K562 (cell line): ENCODE measurements at regions not wholly inside any gene's neighbourhood (a gene's known extent, or its start where the extent isn't known, plus 50 kb on each side); places are given as distances from the start of the nearest gene placed in this dataset.

Source experiments
- ATAC-seq: fragments of 200-7000 bp; cut with Tn5 transposase; 3 replicates; pipeline ENCODE4 v1.9.1; 2020; ENCODE audit warnings: moderate library complexity
- BruUV-seq: library from RNA; stranded (reverse); fragments of 400-500 nt; replicated peaks from 2 replicates; lab custom pipeline; 2021; lab: Mats Ljungman, UMichigan
- CTCF ChIA-PET: fragments of 300-600 bp; formaldehyde crosslinking; extraction: SDS; loops from one replicate; lab custom pipeline; 2021; ENCODE audit warnings: low intra/inter-chr PET ratio; lab: Yijun Ruan, JAX
- POLR2A ChIA-PET: fragments of 300-600, 350-650 bp; sonication (Branson Sonifier 250); formaldehyde crosslinking; extraction: SDS; loops from one replicate; lab custom pipeline; 2021; ENCODE audit warnings: antibody characterized with exemption, inconsistent platforms; lab: Yijun Ruan, JAX
- DNase-seq, 4 experiments: peaks; one replicate each; pipeline versions ENCODE4 v3.0.0 to v3.0.0-alpha.2; 2011 to 2018; ENCODE audit warnings: low spot score in 3 of 4, mixed read lengths in 3 of 4; ENCODE audit errors: extremely low read depth in 1 of 4
- FAIRE-seq: peaks from 2 replicates; lab custom pipeline; 2011; peaks lifted over from hg19 to GRCh38; lab: Jason Lieb, UNC
- H2AFZ ChIP-seq: 2 replicates; pipeline ENCODE4 v1.6.0; 2011; ENCODE audit warnings: low read depth, low read length, control low read depth, inconsistent platforms
- H3K27ac ChIP-seq: fragments of 200-600 bp; 3 replicates; pipeline ENCODE4 v1.8.0; 2011; ENCODE audit warnings: low read depth, mild to moderate bottlenecking, control low read depth, inconsistent platforms, low read length, moderate library complexity, mixed read lengths; ENCODE audit errors: extremely low read depth
- H3K27me3 ChIP-seq, 2 experiments: fragments of 300-600 bp in 1 of 2; 2 replicates in 1 of 2; 3 replicates in 1 of 2; pipeline versions ENCODE4 v1.6.0 to v1.8.0; 2011; ENCODE audit warnings: inconsistent platforms in 2 of 2, low read length in 2 of 2, mild to moderate bottlenecking in 1 of 2, mixed read lengths in 1 of 2, moderate library complexity in 1 of 2; ENCODE audit not compliant: control insufficient read depth in 2 of 2, insufficient read depth in 2 of 2
- H3K36me3 ChIP-seq: fragments of 300-600 bp; 3 replicates; pipeline ENCODE4 v1.8.0; 2011; ENCODE audit warnings: mild to moderate bottlenecking, low read length, inconsistent platforms; ENCODE audit not compliant: control insufficient read depth, insufficient read depth
- H3K4me1 ChIP-seq, 2 experiments: fragments of 200-600 bp in 1 of 2; replicated peaks in 1 of 2; 2 replicates in 1 of 2; 3 replicates in 1 of 2; pipeline versions ENCODE4 v1.5.1 to v1.8.0; 2011; ENCODE audit warnings: inconsistent platforms in 2 of 2, low read length in 2 of 2, mild to moderate bottlenecking in 1 of 2, mixed read lengths in 1 of 2, moderate library complexity in 1 of 2; ENCODE audit not compliant: control insufficient read depth in 2 of 2, insufficient read depth in 2 of 2
- H3K4me2 ChIP-seq: 2 replicates; pipeline ENCODE4 v1.6.1; 2011; ENCODE audit warnings: low read length, control low read depth, inconsistent platforms, mixed read lengths; ENCODE audit not compliant: insufficient read depth
- H3K4me3 ChIP-seq: fragments of 200-600 bp; sonication (generic), shearing (Covaris generic); 2 replicates; pipeline ENCODE4 v1.5.1; 2016; ENCODE audit warnings: control low read depth, inconsistent platforms
- H3K79me2 ChIP-seq: fragments of 200-600 bp; 3 replicates; pipeline ENCODE4 v1.8.0; 2011; ENCODE audit warnings: low read length, inconsistent platforms; ENCODE audit not compliant: control insufficient read depth, insufficient read depth
- H3K9ac ChIP-seq, 2 experiments: 2 replicates each; pipeline versions ENCODE4 v1.6.0 to v1.6.1; 2011; ENCODE audit warnings: low read depth in 2 of 2, low read length in 2 of 2, control low read depth in 1 of 2, inconsistent platforms in 1 of 2, mild to moderate bottlenecking in 1 of 2, mixed read lengths in 1 of 2; ENCODE audit not compliant: insufficient read depth in 1 of 2
- H3K9me1 ChIP-seq: one replicate; pipeline ENCODE4 v1.6.0; 2011; ENCODE audit warnings: inconsistent platforms, mild to moderate bottlenecking, low read length, moderate library complexity; ENCODE audit not compliant: control insufficient read depth, insufficient read depth
- H3K9me3 ChIP-seq: replicated peaks from 2 replicates; pipeline ENCODE4 v1.5.1; 2011; ENCODE audit warnings: low read depth, low read length, inconsistent platforms; ENCODE audit not compliant: control insufficient read depth, insufficient read depth
- H4K20me1 ChIP-seq: replicated peaks from 2 replicates; pipeline ENCODE4 v1.6.1; 2011; ENCODE audit warnings: low read length, inconsistent platforms, mixed read lengths; ENCODE audit not compliant: control insufficient read depth, insufficient read depth
- MCM2 ChIP-seq: fragments of 450-650 bp; IDR thresholded peaks from 2 replicates; pipeline ENCODE4 v1.6.1; 2017; ENCODE audit warnings: low read depth, mild to moderate bottlenecking
- MCM5 ChIP-seq: fragments of 450-650 bp; IDR thresholded peaks from 2 replicates; pipeline ENCODE4 v1.6.1; 2016; ENCODE audit warnings: low read depth
- PML ChIP-seq: IDR thresholded peaks from 2 replicates; pipeline ENCODE4 v1.6.1; 2012; ENCODE audit warnings: low read length, inconsistent platforms
- PRMT5 ChIP-seq: sonication (generic); formaldehyde crosslinking; IDR thresholded peaks from 2 replicates; pipeline ENCODE4 v1.5.0; 2020; ENCODE audit warnings: missing genetic modification reagents
- RBM34 ChIP-seq: fragments of 200-400 bp; formaldehyde crosslinking; IDR thresholded peaks from 2 replicates; pipeline ENCODE4 v1.6.1; 2018; ENCODE audit warnings: low read length, borderline replicate concordance; ENCODE audit not compliant: insufficient read depth
- RHOXF2B ChIP-seq: fragments of 250-450 bp; sonication (Bioruptor Pico); conservative IDR thresholded peaks from 2 replicates; pipeline ENCODE4 v1.5.1; 2021
- SNRNP70 ChIP-seq: fragments of 200-400 bp; formaldehyde crosslinking; optimal IDR thresholded peaks from 2 replicates; pipeline ENCODE3; 2017; ENCODE audit warnings: low read depth, low read length
- TSC22D4 ChIP-seq: fragments of 450-650 bp; IDR thresholded peaks from 2 replicates; pipeline ENCODE4 v1.6.1; 2016; ENCODE audit warnings: missing genetic modification characterization, missing biosample characterization, control low read depth
- ZKSCAN8 ChIP-seq: fragments of 200-800 bp; sonication (Bioruptor generic); IDR thresholded peaks from 2 replicates; pipeline ENCODE4 v1.6.1; 2016; ENCODE audit warnings: missing genetic modification characterization, missing compliant biosample characterization
- ZNF239 ChIP-seq: fragments of 250-450 bp; sonication (Bioruptor Pico); IDR thresholded peaks from 2 replicates; pipeline ENCODE4 v1.4.0; 2020; ENCODE audit warnings: mild to moderate bottlenecking
- ZNF253 ChIP-seq: fragments of 250-450 bp; sonication (Bioruptor Pico); conservative IDR thresholded peaks from 2 replicates; pipeline ENCODE4 v1.6.1; 2021; ENCODE audit warnings: mild to moderate bottlenecking
- ZNF354B ChIP-seq: fragments of 250-450 bp; sonication (Bioruptor Pico); IDR thresholded peaks from 2 replicates; pipeline ENCODE4 v1.4.0; 2020
- ZNF785 ChIP-seq: fragments of 250-450 bp; sonication (Bioruptor Pico); IDR thresholded peaks from 2 replicates; pipeline ENCODE4 v1.4.0; 2020; ENCODE audit warnings: mild to moderate bottlenecking
- WGBS: fragments of 100-300 bp; shearing (Covaris generic); methylation state at CpG from one replicate; pipeline ENCODE4 v1.1.6; 2016; ENCODE audit warnings: low coverage, mixed read lengths; ENCODE audit not compliant: insufficient coverage; ENCODE audit errors: missing lambda C conversion rate; 5-methylcytosine and 5-hydroxymethylcytosine counted together
- in situ Hi-C: fragments of 300-500 bp; cut with MboI; formaldehyde crosslinking; loops from 4 replicates; pipeline ENCODE4 v1.15.0; 2018; ENCODE audit warnings: inconsistent platforms, mixed read lengths
- intact Hi-C: fragments of 100-400 bp; cut with micrococcal nuclease; formaldehyde crosslinking; loops from 2 replicates; pipeline ENCODE4 v1.14.2; 2022
- TF ChIP-seq, protein P1 (sequence below): fragments of 250-450 bp; sonication (Bioruptor Pico); IDR thresholded peaks from 2 replicates; pipeline ENCODE4 v1.6.1; 2021; ENCODE audit warnings: mild to moderate bottlenecking
- TF ChIP-seq, protein P2 (sequence below), 2 experiments: fragments of 450-650 bp; IDR thresholded peaks; 2 replicates each; pipeline ENCODE4 v1.6.1; 2016

DNA sequence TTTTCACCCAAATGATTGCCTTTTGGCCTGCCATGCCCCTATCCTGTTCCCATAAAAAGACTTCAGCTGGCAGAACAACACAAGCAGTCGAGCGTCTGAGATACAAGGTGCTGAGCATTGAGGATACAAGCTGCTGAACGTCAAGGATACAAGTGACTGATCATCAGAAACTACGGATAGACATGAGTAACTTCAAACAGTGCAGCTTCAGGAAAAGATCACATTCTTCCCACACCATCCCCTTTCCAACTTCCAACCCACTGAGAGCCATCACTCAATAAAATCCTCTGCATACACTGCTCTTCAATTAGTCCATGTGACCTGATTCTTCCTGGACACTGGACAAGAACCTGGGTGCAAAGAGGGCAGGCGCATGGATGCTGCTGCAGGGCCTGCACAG lies 1198.9 kb downstream of the ROBO2 start:
- H3K9ac ChIP-seq, result no peak overlapping the region
- H3K9me1 ChIP-seq, result no peaks in the 10 kb centered on the region
- in situ Hi-C loops, result no loop called here
- H3K9me3 ChIP-seq, result no peaks in the 10 kb centered on the region
- no peak for FAIRE-seq
- H3K4me1 ChIP-seq, result no peaks in the 10 kb centered on the region
- no peaks in the 10 kb centered on the region for H4K20me1 ChIP-seq
- H3K36me3 ChIP-seq, result no peaks in the 10 kb centered on the region
- POLR2A ChIA-PET, result no interaction called here
- TF ChIP-seq ZNF354B (CRISPR knock-in tag) (no peak), RHOXF2B (CRISPR knock-in tag) (no peak), PRMT5 (no peak), MCM2 (no peak), ZNF239 (CRISPR knock-in tag) (no peak), ZNF253 (CRISPR knock-in tag) (no peak), MCM5 (no peak), SNRNP70 (no peak), ZKSCAN8 (CRISPR knock-in tag) (no peak), RBM34 (no peak), PML (no peak), TSC22D4 (tag) (no peak), ZNF785 (CRISPR knock-in tag) (no peak)
- TF ChIP-seq, protein P1, sequence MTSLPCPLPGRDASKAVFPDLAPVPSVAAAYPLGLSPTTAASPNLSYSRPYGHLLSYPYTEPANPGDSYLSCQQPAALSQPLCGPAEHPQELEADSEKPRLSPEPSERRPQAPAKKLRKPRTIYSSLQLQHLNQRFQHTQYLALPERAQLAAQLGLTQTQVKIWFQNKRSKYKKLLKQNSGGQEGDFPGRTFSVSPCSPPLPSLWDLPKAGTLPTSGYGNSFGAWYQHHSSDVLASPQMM, result no peak
- TF ChIP-seq, protein P2, sequence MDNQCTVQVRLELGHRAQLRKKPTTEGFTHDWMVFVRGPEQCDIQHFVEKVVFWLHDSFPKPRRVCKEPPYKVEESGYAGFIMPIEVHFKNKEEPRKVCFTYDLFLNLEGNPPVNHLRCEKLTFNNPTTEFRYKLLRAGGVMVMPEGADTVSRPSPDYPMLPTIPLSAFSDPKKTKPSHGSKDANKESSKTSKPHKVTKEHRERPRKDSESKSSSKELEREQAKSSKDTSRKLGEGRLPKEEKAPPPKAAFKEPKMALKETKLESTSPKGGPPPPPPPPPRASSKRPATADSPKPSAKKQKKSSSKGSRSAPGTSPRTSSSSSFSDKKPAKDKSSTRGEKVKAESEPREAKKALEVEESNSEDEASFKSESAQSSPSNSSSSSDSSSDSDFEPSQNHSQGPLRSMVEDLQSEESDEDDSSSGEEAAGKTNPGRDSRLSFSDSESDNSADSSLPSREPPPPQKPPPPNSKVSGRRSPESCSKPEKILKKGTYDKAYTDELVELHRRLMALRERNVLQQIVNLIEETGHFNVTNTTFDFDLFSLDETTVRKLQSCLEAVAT (IDR thresholded peaks at IDR 0.05), result no peak
- H2AFZ ChIP-seq, result no peak overlapping the region
- H3K4me3 ChIP-seq, result no peak overlapping the region
- no peaks in the 10 kb centered on the region for H3K27me3 ChIP-seq
- WGBS, result 7% methylated on average over 3 of the region's 5 CpGs
- H3K27ac ChIP-seq, result no peak overlapping the region
- CTCF ChIA-PET, result no interaction called here
- DNase-seq, result no peak
- no peak for ATAC-seq
- no peaks in the 10 kb centered on the region for H3K79me2 ChIP-seq
- no peak overlapping the region for H3K4me2 ChIP-seq
- intact Hi-C loops, result no loop called here
- BruUV-seq, result no TSS peak
